Epithelial cell of esophagus (primary cell): ENCODE measurements at regions not wholly inside any gene's neighbourhood (a gene's known extent, or its start where the extent isn't known, plus 50 kb on each side); places are given as distances from the start of the nearest gene placed in this dataset.
A peak's percentile ranks its signal among the peaks of the same experiment; 100 is the strongest.

Experiments used
- DNase-seq: peaks from one replicate; pipeline ENCODE4 v3.0.0; 2010; ENCODE audit warnings: low read depth
- H3K4me3 ChIP-seq: 2 replicates; pipeline ENCODE4 v1.5.1; 2011; ENCODE audit warnings: mild to moderate bottlenecking, low read length, control low read depth
- TF ChIP-seq, protein P1 (sequence below): IDR thresholded peaks from 2 replicates; pipeline ENCODE4 v1.5.1; 2011; ENCODE audit warnings: low read depth, mild to moderate bottlenecking, low read length, control low read depth, inconsistent platforms; ENCODE audit not compliant: insufficient read depth; ENCODE audit errors: missing control alignments

DNA sequence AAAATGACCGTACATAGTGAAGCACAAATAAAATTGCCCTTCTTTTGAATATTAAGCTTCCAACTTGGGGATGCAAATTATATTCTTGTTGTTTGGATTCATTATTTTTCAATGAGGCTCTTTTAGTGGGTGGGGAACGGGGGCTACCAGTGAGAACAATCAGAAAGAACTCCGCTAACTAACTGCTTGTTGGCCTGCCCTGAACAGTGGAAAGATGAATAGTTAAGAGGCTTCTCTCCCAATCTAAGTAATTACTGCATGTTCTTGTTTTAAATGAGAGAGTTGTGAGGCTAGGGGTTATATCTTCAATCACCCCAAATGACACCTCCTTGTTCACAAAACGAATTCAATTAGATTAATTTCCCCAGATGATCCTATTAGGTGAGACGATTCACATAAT, 322.0 kb downstream of the FAT3 start:
- no peak for DNase-seq
- H3K4me3 ChIP-seq, result no peak overlapping the region
- TF ChIP-seq, protein P1, sequence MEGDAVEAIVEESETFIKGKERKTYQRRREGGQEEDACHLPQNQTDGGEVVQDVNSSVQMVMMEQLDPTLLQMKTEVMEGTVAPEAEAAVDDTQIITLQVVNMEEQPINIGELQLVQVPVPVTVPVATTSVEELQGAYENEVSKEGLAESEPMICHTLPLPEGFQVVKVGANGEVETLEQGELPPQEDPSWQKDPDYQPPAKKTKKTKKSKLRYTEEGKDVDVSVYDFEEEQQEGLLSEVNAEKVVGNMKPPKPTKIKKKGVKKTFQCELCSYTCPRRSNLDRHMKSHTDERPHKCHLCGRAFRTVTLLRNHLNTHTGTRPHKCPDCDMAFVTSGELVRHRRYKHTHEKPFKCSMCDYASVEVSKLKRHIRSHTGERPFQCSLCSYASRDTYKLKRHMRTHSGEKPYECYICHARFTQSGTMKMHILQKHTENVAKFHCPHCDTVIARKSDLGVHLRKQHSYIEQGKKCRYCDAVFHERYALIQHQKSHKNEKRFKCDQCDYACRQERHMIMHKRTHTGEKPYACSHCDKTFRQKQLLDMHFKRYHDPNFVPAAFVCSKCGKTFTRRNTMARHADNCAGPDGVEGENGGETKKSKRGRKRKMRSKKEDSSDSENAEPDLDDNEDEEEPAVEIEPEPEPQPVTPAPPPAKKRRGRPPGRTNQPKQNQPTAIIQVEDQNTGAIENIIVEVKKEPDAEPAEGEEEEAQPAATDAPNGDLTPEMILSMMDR, result no peak

DNA sequence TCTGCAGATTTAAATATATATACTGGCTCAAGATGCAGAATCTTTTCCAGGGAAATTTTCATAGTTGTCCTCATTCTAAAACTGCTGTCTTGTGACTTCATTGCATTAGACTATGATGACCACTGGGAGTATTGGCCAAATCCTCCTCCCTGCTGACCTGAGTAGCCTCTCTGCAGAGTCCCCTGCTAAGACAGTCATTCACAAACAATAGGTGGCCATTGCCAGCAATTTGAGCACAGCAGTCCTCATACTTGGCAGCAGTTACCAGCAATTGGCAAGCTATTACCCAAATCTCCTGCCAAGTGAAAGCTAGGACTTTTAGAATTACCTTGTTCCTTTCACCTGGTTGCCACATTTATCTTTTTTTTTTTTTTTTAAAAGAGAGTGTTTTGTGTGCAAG, 325.8 kb downstream of the FAT3 start:
- DNase-seq, result no peak
- TF ChIP-seq, protein P1, result no peak

DNA sequence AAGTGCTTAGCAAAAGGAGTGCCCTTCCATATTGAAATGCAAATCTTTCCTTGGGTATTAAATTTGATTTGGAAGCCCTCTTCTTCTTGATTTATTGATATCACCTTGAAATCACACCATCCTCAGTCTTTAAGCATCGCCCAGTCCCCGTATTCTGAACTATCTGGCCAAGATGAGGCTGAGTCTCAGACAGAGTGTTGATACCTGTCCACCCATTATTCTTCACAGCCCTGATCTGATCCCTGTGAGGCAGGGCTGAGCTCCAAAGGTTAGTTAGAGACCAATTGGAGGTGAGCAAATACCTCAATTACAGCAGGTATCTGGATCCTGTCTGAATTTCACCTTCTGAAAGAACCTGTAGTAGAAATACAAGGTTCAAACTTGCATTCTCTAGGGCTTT, 326.3 kb downstream of the FAT3 start:
- no peak overlapping the region for H3K4me3 ChIP-seq
- DNase-seq, result no peak
- TF ChIP-seq, protein P1, result no peak

More for the DNA sequence above, 325.8 kb downstream of the FAT3 start:
- H3K4me3 ChIP-seq, result no peak overlapping the region

- DNase-seq, result peak; percentile 4
- H3K4me3 ChIP-seq, result no peak overlapping the region
- TF ChIP-seq, protein P1, result no peak
Measured at GRCh38 chr11:92552942-92553341, 328.3 kb downstream of the FAT3 start.

DNA sequence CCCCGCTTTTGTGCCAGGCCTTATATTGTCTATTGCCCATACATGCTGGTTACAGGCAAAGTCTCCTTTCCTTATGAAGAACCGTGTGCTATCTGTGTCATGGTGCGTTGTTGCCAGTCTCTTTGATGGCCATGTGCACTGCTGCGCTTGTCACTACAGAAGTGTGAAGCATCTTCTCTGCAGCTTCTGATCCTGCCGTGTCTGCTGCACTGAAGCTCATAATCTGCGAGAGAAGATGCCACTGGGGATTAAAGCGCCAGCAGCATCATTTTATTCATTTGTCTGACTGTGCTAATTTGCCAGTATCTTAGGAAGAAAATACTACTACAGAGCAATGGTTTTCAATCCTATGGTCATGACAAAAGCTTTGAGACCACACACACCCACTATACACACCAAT, 330.1 kb downstream of the FAT3 start:
- no peak for DNase-seq
- TF ChIP-seq, protein P1, result no peak
- H3K4me3 ChIP-seq, result no peak overlapping the region

GRCh38 chr11:92556431-92556830, 331.8 kb downstream of the FAT3 start:
- peak; percentile 60 for DNase-seq
- no peak overlapping the region for H3K4me3 ChIP-seq
- TF ChIP-seq, protein P1, result no peak

- H3K4me3 ChIP-seq, result no peak overlapping the region
- TF ChIP-seq, protein P1, result no peak
- DNase-seq, result no peak
Measured at GRCh38 chr11:92557879-92558278, 333.3 kb downstream of the FAT3 start.
